ENCODE measurements at regions not wholly inside any gene's neighbourhood (a gene's known extent, or its start where the extent isn't known, plus 50 kb on each side); places are given as distances from the start of the nearest gene placed in this dataset.

GRCh38 chrX:147847999-147848398 lies 63.7 kb upstream of the FMR1 start:
- no peak overlapping the region for H3K9ac ChIP-seq (ENCODE audit: low read length)
- DNase-seq (ENCODE audit: low read depth, low spot score), result no peak
- no peaks in the 10 kb centered on the region for H3K36me3 ChIP-seq (ENCODE audit: control insufficient read depth in 1 of 2, insufficient read depth in 2 of 2, low read length in 2 of 2)
- no TSS peak for BruUV-seq (replicated peaks)
- ChIA-PET CTCF (no interaction called here), RAD21 (ENCODE audit: low non-redundant PET in 1 of 2, low total read pairs in 2 of 2, uncharacterized antibody in 2 of 2, unreplicated experiment in 2 of 2) (no interaction called here), POLR2A (no interaction called here)
- no peak overlapping the region for H3K4me2 ChIP-seq (ENCODE audit: low read length)
- no peaks in the 10 kb centered on the region for H3K27me3 ChIP-seq (ENCODE audit: insufficient read depth, low read length)
- no peaks in the 10 kb centered on the region for H3K79me2 ChIP-seq (ENCODE audit: insufficient read depth, low read length)
- ATAC-seq, result no peak
- TF ChIP-seq JUND (IDR thresholded peaks at IDR 0.05), result no peak
- no peak for TF ChIP-seq SP1 (IDR thresholded peaks at IDR 0.05; ENCODE audit: low read depth)
- TF ChIP-seq EZH2 (IDR thresholded peaks at IDR 0.05), result no peak
- no peak for TF ChIP-seq REST (IDR thresholded peaks at IDR 0.05; ENCODE audit: low read depth)
- no peak for TF ChIP-seq SIN3A (IDR thresholded peaks at IDR 0.05; ENCODE audit: low read depth)
- no peak for TF ChIP-seq FOSL1 (IDR thresholded peaks at IDR 0.05; ENCODE audit: low read depth)
- no peak for TF ChIP-seq ZFX (IDR thresholded peaks at IDR 0.05)
- no peak for TF ChIP-seq EGR1 (IDR thresholded peaks at IDR 0.05; ENCODE audit: low read depth)
- no peak for TF ChIP-seq ZNF274 (IDR thresholded peaks at IDR 0.05; ENCODE audit: low read depth, low read length)
- TF ChIP-seq ELF1 (IDR thresholded peaks at IDR 0.05; ENCODE audit: borderline replicate concordance, low read depth), result no peak
- no peak for TF ChIP-seq YY1 (IDR thresholded peaks at IDR 0.05; ENCODE audit: extremely low read depth, insufficient replicate concordance, low read depth, low read length)
- TF ChIP-seq TCF7L2 (IDR thresholded peaks at IDR 0.05; ENCODE audit: borderline replicate concordance, extremely low read depth, insufficient read depth, insufficient read length), result no peak
- no peak for TF ChIP-seq ATF3 (IDR thresholded peaks at IDR 0.05)
- no peak for TF ChIP-seq RAD21 (IDR thresholded peaks at IDR 0.05; ENCODE audit: low read depth)
- H3K4me3 ChIP-seq (replicated peaks in 1 of 2; ENCODE audit: low read depth in 1 of 2, low read length in 2 of 2), result no peak overlapping the region
- no peaks in the 10 kb centered on the region for H4K20me1 ChIP-seq (ENCODE audit: insufficient read depth)
- no peaks in the 10 kb centered on the region for H3K9me3 ChIP-seq (ENCODE audit: control insufficient read depth in 1 of 2, insufficient read depth in 1 of 2, low read depth in 1 of 2, low read length in 2 of 2)
- H3K9me2 ChIP-seq (ENCODE audit: insufficient read depth), result no peaks in the 10 kb centered on the region
- intact Hi-C loops (cut with micrococcal nuclease), result no loop called here
- no peak overlapping the region for H3K27ac ChIP-seq (ENCODE audit: low read depth, low read length)
- H2AFZ ChIP-seq (ENCODE audit: low read depth, low read length, poor library complexity, severe bottlenecking), result no peak overlapping the region
- no peaks in the 10 kb centered on the region for H3K4me1 ChIP-seq (ENCODE audit: control insufficient read depth in 1 of 2, insufficient read depth in 2 of 2, low read length in 2 of 2)
